HG02763 (cell line): ENCODE measurements at regions not wholly inside any gene's neighbourhood (a gene's known extent, or its start where the extent isn't known, plus 50 kb on each side); places are given as distances from the start of the nearest gene placed in this dataset.
"Not testable (repeated sequence)": the region's sequence is repeated elsewhere in the genome, so short reads cannot be mapped to it uniquely, and the experiment has no call there.

ENCODE experiments used
- ATAC-seq: cut with Tn5 transposase; IDR thresholded peaks from one replicate; pipeline ENCODE4 v1.9.1; 2021; ENCODE audit warnings: mild to moderate bottlenecking, moderate library complexity; ENCODE audit not compliant: unreplicated experiment

DNA sequence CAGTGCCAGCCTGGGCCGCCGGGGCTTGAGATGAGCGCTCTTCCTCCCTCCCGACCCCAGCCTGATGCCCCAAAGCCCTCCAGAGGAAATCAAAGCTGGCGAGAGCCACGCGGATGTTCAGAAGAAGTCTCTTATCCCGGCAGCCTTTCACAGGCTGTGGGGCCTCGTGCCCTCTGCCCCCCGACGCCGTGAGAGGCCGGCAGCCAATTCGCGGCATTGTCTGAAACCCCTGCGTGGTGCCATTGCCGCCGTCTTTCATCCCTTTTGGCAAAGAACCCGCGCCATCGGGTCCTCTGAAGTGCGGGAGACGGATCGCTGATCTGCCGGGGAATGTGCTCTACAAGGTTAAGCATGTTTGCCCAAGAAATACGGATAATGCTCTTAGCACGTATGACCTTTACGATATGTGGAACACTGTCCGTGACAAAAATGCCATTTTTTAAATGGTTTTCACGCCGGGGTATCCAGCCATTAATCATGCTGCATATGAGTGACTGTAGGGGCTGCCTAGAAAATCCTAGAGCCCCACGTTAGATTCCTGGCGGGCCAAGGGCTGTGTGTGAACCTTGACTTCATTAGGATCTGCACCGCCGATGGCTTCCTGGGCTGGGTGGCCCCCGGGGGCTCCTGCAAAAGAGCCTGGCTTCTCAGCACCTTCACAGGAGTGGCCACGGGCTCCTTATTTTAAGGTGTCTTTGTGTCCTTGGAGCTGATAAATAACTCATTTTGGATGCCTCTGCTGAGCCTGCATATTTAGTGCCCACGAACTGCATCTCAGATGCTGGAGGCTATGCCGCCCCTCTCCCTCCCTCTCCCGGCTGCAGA is 165.1 kb upstream of the TNRC6C start:
- no peak for ATAC-seq

GRCh38 chr17:77793971-77794235 is 164.6 kb upstream of the TNRC6C start:
- ATAC-seq: no peak

GRCh38 chr17:77794846-77795245 is 163.7 kb upstream of the TNRC6C start:
- ATAC-seq: no peak

DNA sequence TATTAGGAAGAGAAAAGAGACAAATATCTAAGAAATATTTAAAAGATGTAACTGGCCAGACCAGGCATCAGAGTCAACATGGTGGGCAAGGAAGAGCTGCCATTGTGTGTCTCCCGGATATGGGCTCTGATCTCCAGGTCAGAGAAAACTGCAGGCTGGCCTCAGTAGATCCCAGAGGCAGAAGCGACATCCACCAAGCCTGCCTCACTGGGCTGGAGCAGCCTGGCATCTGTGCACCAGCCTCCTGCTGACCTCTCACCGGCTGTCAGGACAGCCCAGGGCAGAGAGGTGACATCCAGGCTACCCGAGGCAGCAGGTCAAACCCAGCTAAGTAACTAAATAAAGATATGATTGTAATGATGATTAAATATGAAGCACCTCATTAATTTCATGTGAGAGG is 162.8 kb upstream of the TNRC6C start:
- no peak for ATAC-seq

DNA sequence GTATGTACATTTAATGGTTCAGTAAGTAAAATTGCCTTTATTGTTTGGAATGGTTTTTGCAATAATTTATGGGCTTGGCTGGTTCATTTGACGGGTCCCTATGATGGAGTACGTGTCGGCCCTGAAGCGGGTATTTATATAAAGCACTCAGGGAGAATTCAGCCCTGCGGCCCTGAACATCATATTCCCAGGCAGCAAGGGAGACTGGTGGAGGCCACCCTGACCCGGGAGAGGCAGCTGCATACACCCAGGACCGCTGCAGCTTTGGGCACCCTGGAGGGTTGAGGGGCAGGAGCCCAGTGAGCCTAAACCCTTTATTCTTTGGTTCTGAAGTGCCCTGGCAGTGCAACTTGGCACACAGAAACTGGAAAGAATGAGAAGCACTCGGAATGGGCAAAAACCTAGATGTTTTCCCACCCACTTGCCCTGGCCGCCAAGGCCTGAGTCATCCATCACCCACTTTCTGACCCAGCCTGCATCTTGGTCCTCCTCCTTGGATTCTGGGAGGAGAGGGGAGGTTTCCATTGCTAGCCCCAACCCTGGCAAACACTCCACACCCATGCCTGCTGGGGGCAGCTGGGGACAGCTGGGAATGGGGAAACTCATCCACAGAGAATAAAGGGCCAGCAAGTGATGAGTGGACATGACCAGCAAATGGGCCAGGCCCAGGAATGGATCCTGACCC is 162.2 kb upstream of the TNRC6C start:
- no peak for ATAC-seq

DNA sequence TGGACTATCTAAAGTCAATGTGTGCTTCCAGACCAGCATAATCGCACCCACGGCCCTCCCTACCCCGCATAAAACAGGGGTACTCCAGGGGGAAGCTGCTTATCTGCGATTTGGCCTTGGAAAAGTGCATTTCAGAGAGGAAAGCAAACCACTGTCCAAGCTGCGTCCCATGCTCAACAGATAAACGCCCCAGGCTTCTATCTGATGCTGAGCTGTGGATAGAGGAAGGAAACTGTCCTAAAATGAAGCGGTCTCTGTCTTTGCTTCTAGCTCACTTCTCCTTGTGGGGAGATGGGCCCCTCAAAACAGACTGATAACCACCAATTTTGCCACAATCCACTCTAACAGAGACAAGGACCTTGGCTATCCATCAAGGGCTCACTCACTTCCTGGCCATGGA is 160.5 kb upstream of the TNRC6C start:
- ATAC-seq: no peak

- no peak for ATAC-seq
Measured at GRCh38 chr17:77798481-77798880, 160.0 kb upstream of the TNRC6C start.

- no peak for ATAC-seq
Measured at GRCh38 chr17:77800816-77801215, 157.7 kb upstream of the TNRC6C start.

DNA sequence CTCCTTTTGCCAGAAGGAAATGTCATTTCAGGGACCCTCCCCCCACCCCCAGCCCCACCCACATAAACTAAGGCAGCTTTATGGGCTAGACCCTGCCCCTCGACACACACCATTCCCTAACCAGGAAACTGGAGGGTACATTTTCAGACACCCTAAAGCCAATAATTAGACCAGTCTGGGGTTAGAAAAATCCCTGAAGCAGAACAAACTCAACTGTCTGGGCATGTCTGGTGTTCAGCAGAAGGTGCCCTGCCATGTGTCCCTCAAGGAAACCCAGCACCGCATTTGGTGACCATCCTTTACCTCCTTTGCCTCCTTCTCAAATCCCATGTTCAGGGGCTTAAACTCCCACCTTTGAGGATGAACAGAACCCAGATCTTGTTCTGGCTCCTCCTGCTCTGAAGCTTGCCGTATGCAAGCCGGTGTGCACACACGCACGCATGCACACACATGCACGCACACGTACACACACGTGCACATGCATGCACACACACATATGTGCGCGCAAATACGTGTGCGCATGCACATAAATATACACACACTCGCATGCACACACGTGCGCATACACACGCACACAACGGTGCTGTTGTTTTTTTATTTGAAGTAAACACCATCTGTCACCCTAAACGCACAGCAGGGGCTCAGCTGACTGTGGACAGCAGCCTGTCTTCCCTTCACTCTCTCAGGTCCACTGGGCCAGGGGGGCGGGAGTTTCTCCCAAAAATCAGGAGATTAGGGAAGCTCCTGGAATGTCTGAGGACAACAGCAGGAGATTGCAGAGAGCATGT is 156.8 kb upstream of the TNRC6C start:
- no peak for ATAC-seq

DNA sequence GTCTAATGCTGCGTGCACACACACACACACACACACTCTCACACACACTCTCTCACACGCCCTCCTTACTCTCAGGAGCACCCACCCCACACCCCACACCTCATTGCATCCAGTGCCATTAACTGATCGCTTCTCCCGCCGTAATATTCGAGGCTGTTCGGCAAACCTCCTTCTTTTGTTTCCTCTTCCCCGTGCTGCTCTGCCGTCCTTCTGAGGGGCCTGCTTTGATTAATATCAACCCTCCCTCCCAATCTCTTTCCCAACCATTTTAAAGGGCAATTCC is 156.2 kb upstream of the TNRC6C start:
- ATAC-seq: no peak

DNA sequence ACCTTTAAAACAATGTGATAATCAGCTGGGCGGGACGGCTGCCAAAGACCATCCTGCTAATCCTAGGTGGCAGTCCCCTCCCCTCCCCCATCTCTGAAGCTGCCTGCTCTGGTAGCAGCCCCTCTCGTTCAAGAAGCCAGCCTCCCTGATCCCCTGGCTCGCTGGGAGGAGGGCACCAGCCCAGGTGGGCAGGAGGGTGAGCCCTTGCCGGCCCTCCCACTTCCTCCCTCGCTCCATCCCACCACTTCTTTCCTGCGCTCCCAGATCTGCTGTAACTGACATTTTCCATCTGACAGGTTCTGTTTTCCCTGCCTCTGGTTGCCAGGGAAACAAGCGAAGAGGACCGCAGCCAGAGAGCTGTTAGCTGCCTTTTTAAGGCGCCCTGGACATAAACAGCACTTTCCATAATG is 155.7 kb upstream of the TNRC6C start:
- no peak for ATAC-seq

GRCh38 chr17:77803726-77804125 is 154.8 kb upstream of the TNRC6C start:
- ATAC-seq: no peak

GRCh38 chr17:77804796-77805426 is 153.6 kb upstream of the TNRC6C start:
- ATAC-seq: no peak

DNA sequence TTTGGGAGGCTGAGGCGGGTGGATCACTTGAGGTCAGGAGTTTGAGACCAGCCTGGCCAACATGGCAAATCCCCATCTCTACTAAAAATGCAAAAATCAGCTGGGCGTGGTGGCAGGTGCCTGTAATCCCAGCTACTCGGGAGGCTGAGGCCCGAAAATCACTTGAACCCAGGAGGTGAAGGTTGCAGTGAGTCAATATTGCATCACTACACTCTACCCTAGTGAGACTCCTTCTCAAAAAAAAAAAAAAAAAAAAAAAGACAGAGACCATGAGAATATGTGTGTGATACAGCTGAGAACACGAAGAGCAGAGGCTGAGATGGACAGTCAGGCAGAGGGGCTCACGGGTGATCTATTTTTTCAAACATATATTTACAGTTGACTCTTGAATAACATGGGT is 152.5 kb upstream of the TNRC6C start:
- not testable (repeated sequence) for ATAC-seq

- ATAC-seq: no peak
Measured at GRCh38 chr17:77807051-77807745, 151.3 kb upstream of the TNRC6C start.

- no peak for ATAC-seq
Measured at GRCh38 chr17:77807746-77808441, 150.6 kb upstream of the TNRC6C start.

GRCh38 chr17:77808686-77809425 is 149.6 kb upstream of the TNRC6C start:
- ATAC-seq: no peak

- ATAC-seq: no peak
Measured at GRCh38 chr17:77809814-77810213, 148.7 kb upstream of the TNRC6C start.

DNA sequence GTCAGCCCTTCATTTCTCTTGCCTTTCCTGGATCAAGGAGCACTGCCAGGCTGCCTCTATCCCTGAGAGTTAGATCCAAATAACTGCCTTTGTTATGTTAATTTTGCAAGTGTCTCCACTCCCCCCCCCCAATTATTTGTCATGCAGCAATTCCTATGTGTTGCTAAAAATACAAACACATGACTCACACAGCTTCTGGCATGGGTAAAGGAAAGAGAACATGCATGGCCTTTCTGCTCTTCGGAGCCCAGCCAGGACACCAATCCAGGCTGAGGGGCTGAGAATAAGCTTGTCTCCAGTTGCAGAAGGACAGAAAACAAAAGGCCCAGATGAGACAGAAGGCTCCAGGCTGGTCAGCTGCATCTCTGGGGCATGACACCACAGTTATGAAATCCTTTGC is 148.0 kb upstream of the TNRC6C start:
- ATAC-seq: no peak

- no peak for ATAC-seq
Measured at GRCh38 chr17:77811521-77811920, 147.0 kb upstream of the TNRC6C start.
